Esophagus squamous epithelium (tissue), 4 donors: ENCODE measurements at regions not wholly inside any gene's neighbourhood (a gene's known extent, or its start where the extent isn't known, plus 50 kb on each side); places are given as distances from the start of the nearest gene placed in this dataset.

ENCODE experiments used
- CTCF ChIP-seq, 6 experiments: fragments of 450-650 bp in 4 of 6; fragments of 200-600 bp in 2 of 6; sonication (generic) in 2 of 6; IDR thresholded peaks; one replicate each; pipeline ENCODE4 v1.5.1; 2016 to 2019; ENCODE audit warnings: antibody characterized with exemption in 6 of 6, mild to moderate bottlenecking in 4 of 6, moderate library complexity in 4 of 6
- POLR2A ChIP-seq, 4 donors: fragments of 450-650 bp; IDR thresholded peaks; one replicate each; pipeline ENCODE4 v1.6.1; 2017; ENCODE audit warnings: antibody characterized with exemption in 4 of 4, mild to moderate bottlenecking in 4 of 4, moderate library complexity in 3 of 4

- TF ChIP-seq CTCF (IDR thresholded peaks at IDR 0.05) (no peak), POLR2A (IDR thresholded peaks at IDR 0.05) (no peak)
Measured at GRCh38 chr21:16095005-16095404, 365.2 kb downstream of the USP25 start.
